ENCODE measurements at regions not wholly inside any gene's neighbourhood (a gene's known extent, or its start where the extent isn't known, plus 50 kb on each side); places are given as distances from the start of the nearest gene placed in this dataset.

GRCh38 chr3:64943866-64944265 is 256.1 kb upstream of the ADAMTS9 start (continued):
- TF ChIP-seq ZNF512 (CRISPR knock-in tag; IDR thresholded peaks at IDR 0.05; ENCODE audit: borderline replicate concordance) (no peak), ZNF232 (CRISPR knock-in tag; IDR thresholded peaks at IDR 0.05) (no peak), PRDM15 (CRISPR knock-in tag; IDR thresholded peaks at IDR 0.05) (no peak), NR1H2 (CRISPR knock-in tag; IDR thresholded peaks at IDR 0.05) (no peak), MXD4 (CRISPR knock-in tag; IDR thresholded peaks at IDR 0.05; ENCODE audit: borderline replicate concordance) (no peak), JUN (CRISPR knock-in tag; IDR thresholded peaks at IDR 0.05) (no peak), ZNF425 (CRISPR knock-in tag; conservative IDR thresholded peaks at IDR 0.05) (no peak), NFE2L1 (CRISPR knock-in tag; IDR thresholded peaks at IDR 0.05) (no peak), OVOL2 (CRISPR knock-in tag; IDR thresholded peaks at IDR 0.05; ENCODE audit: borderline replicate concordance) (no peak), JAZF1 (CRISPR knock-in tag; IDR thresholded peaks at IDR 0.05) (no peak), CREM (CRISPR knock-in tag; IDR thresholded peaks at IDR 0.05) (no peak), E2F4 (CRISPR knock-in tag; IDR thresholded peaks at IDR 0.05; ENCODE audit: borderline replicate concordance, low read depth) (no peak), CTCF (IDR thresholded peaks at IDR 0.05) (no peak), FOXP1 (CRISPR knock-in tag; IDR thresholded peaks at IDR 0.05; ENCODE audit: borderline replicate concordance) (no peak)

GRCh38 chr3:64940596-64941348 is 253.0 kb upstream of the ADAMTS9 start:
- POLR2A ChIA-PET = no interaction called here
- no peak for TF ChIP-seq NFATC4 (CRISPR knock-in tag; IDR thresholded peaks at IDR 0.05)
- no peak for TF ChIP-seq JUN (CRISPR knock-in tag; IDR thresholded peaks at IDR 0.05)
- no peak for TF ChIP-seq FOXP4 (CRISPR knock-in tag; IDR thresholded peaks at IDR 0.05)
- no peak for TF ChIP-seq ETV6 (CRISPR knock-in tag; IDR thresholded peaks at IDR 0.05)
- Mint-ChIP-seq H3K36me3 (no peaks in the 10 kb centered on the region), H3K9me3 (no peaks in the 10 kb centered on the region; the same call in 1 of the 2 replicates), H3K4me1 (peaks cover 27% of the 10 kb centered on the region), H3K27ac (no peak overlapping the region), H3K4me3 (no peak overlapping the region), H3K27me3 (ENCODE audit: low read depth) (no peaks in the 10 kb centered on the region; the same call in 1 of the 2 replicates)
- DNase-seq (ENCODE audit: low spot score) (no peak), ATAC-seq (no peak)
- CTCF ChIA-PET = no interaction called here

Data from WTC11 (cell line).